ENCODE measurements at regions not wholly inside any gene's neighbourhood (a gene's known extent, or its start where the extent isn't known, plus 50 kb on each side); places are given as distances from the start of the nearest gene placed in this dataset.

DNA sequence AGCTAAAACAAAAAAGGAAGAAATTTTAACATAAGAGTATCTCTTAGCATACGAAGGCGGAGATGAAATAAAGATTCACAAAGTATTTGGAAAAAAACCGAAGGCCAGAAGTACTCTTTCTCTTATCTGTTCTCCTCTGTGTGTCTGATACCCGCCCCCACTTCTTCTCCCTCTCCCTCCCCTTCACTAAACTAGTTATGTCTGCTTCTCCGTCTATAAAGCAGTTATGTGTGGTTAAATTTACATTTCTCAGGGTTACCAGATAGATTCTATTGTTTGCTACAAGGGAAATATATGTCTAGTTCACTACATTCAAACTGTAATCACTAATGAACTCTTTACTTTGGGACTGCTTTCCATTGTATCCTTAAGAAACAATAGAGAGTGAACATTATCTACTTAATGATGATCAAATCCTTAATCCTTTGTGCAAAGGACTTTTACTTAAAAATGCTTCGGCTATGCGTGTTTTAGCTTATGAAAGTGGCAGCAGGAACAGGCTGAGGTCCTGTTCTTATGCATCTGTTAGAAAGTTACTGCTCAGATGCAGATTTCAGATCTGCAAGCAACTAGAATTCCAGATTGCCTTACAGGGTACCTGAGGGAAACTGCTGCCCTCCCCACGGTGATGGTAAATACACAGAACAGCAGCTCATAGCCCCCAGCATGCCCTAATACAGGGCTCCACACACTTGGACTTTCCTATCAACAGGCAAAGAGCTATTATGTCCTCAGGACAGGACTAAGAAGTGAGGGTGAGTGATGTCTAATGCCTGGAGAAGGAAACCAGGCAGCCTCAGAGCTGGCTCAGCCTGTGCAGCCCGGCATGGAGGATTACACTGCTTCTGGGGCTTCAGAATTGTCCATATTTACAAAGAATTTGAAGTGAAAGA lies 273.3 kb downstream of the FZD1 start:
- H3K27ac ChIP-seq (ENCODE audit: extremely low read depth, low read depth, low read length), result no peak overlapping the region
- POLR2A ChIA-PET, result interaction anchor here (0.6 kb wide), 2 partner anchors 24 to 223 kb away, joined by 3 read pairs; no protein-coding TSS in a partner anchor
- DNase-seq (ENCODE audit: extremely low read depth in 1 of 4, low spot score in 3 of 4), result peak in 2 of 4 experiments; percentile 22 to 44
- TF ChIP-seq MIER1 (IDR thresholded peaks at IDR 0.05; ENCODE audit: low read depth) (no peak), NCOR1 (IDR thresholded peaks at IDR 0.05) (0 out of 2 replicates have a peak, but pooled peaks have one; percentile 23), EGR1 (conservative IDR thresholded peaks at IDR 0.05) (peak; percentile 33; the same call in 1 of the 2 replicates), FOXA3 (CRISPR knock-in tag; conservative IDR thresholded peaks at IDR 0.05 in 1 of 2, IDR thresholded peaks at IDR 0.05 in 1 of 2) (no peak), ZNF695 (CRISPR knock-in tag; IDR thresholded peaks at IDR 0.05) (no peak), DPF2 (IDR thresholded peaks at IDR 0.05) (peak; percentile 30; the same call in 1 of the 2 replicates), CREB1 (IDR thresholded peaks at IDR 0.05) (no peak), CREB1 (CRISPR knock-in tag; IDR thresholded peaks at IDR 0.05) (no peak), ARID1B (IDR thresholded peaks at IDR 0.05) (0 out of 2 replicates have a peak, but pooled peaks have one; percentile 26)
- TF ChIP-seq, protein P1, sequence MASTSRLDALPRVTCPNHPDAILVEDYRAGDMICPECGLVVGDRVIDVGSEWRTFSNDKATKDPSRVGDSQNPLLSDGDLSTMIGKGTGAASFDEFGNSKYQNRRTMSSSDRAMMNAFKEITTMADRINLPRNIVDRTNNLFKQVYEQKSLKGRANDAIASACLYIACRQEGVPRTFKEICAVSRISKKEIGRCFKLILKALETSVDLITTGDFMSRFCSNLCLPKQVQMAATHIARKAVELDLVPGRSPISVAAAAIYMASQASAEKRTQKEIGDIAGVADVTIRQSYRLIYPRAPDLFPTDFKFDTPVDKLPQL (IDR thresholded peaks at IDR 0.05; ENCODE audit: extremely low read depth, insufficient read length), result no peak
- TF ChIP-seq, protein P2, sequence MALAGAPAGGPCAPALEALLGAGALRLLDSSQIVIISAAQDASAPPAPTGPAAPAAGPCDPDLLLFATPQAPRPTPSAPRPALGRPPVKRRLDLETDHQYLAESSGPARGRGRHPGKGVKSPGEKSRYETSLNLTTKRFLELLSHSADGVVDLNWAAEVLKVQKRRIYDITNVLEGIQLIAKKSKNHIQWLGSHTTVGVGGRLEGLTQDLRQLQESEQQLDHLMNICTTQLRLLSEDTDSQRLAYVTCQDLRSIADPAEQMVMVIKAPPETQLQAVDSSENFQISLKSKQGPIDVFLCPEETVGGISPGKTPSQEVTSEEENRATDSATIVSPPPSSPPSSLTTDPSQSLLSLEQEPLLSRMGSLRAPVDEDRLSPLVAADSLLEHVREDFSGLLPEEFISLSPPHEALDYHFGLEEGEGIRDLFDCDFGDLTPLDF (CRISPR knock-in tag; IDR thresholded peaks at IDR 0.05), result no peak
- TF ChIP-seq, protein P3, sequence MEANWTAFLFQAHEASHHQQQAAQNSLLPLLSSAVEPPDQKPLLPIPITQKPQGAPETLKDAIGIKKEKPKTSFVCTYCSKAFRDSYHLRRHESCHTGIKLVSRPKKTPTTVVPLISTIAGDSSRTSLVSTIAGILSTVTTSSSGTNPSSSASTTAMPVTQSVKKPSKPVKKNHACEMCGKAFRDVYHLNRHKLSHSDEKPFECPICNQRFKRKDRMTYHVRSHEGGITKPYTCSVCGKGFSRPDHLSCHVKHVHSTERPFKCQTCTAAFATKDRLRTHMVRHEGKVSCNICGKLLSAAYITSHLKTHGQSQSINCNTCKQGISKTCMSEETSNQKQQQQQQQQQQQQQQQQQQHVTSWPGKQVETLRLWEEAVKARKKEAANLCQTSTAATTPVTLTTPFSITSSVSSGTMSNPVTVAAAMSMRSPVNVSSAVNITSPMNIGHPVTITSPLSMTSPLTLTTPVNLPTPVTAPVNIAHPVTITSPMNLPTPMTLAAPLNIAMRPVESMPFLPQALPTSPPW (CRISPR knock-in tag; IDR thresholded peaks at IDR 0.05), result peak; percentile 42; the same call in 1 of the 2 replicates
- TF ChIP-seq, protein P4, sequence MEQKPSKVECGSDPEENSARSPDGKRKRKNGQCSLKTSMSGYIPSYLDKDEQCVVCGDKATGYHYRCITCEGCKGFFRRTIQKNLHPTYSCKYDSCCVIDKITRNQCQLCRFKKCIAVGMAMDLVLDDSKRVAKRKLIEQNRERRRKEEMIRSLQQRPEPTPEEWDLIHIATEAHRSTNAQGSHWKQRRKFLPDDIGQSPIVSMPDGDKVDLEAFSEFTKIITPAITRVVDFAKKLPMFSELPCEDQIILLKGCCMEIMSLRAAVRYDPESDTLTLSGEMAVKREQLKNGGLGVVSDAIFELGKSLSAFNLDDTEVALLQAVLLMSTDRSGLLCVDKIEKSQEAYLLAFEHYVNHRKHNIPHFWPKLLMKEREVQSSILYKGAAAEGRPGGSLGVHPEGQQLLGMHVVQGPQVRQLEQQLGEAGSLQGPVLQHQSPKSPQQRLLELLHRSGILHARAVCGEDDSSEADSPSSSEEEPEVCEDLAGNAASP (IDR thresholded peaks at IDR 0.05), result 0 out of 2 replicates have a peak, but pooled peaks have one; percentile 27
- TF ChIP-seq, protein P5, sequence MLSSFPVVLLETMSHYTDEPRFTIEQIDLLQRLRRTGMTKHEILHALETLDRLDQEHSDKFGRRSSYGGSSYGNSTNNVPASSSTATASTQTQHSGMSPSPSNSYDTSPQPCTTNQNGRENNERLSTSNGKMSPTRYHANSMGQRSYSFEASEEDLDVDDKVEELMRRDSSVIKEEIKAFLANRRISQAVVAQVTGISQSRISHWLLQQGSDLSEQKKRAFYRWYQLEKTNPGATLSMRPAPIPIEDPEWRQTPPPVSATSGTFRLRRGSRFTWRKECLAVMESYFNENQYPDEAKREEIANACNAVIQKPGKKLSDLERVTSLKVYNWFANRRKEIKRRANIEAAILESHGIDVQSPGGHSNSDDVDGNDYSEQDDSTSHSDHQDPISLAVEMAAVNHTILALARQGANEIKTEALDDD (IDR thresholded peaks at IDR 0.05), result peak; percentile 87
- H3K4me3 ChIP-seq, result no peak overlapping the region
- no peaks in the 10 kb centered on the region for H3K36me3 ChIP-seq (ENCODE audit: control insufficient read depth, insufficient read depth, low read length)
- no peak overlapping the region for H2AFZ ChIP-seq (ENCODE audit: low read depth, low read length)
- H4K20me1 ChIP-seq (replicated peaks; ENCODE audit: control insufficient read depth, insufficient read depth, low read length), result no peaks in the 10 kb centered on the region
- peak; percentile 78 for ATAC-seq
- no TSS peak for BruUV-seq (replicated peaks)
- no peak overlapping the region for H3K9ac ChIP-seq (ENCODE audit: insufficient read depth in 1 of 2, low read depth in 2 of 2, low read length in 2 of 2)
- H3K79me2 ChIP-seq (ENCODE audit: control insufficient read depth, insufficient read depth, low read length), result no peaks in the 10 kb centered on the region
- H3K27me3 ChIP-seq (ENCODE audit: control insufficient read depth in 2 of 2, insufficient read depth in 2 of 2, low read length in 2 of 2), result peaks cover 0 to 4% of the 10 kb centered on the region in 2 experiments; a peak in 1 of 5 replicates
- CTCF ChIA-PET (ENCODE audit: low intra/inter-chr PET ratio), result no interaction called here
- no peaks in the 10 kb centered on the region for H3K4me1 ChIP-seq (replicated peaks in 1 of 2; ENCODE audit: control insufficient read depth in 2 of 2, insufficient read depth in 2 of 2, low read length in 2 of 2)
- H3K4me2 ChIP-seq (ENCODE audit: insufficient read depth, low read length), result no peak overlapping the region
- in situ Hi-C loops (cut with MboI), result no loop called here
- intact Hi-C loops (cut with micrococcal nuclease), result no loop called here
- WGBS (ENCODE audit: insufficient coverage, low coverage, missing lambda C conversion rate), result 0% methylated on average over 9 of the region's 9 CpGs
- FAIRE-seq, result peak; percentile 29
- no peaks in the 10 kb centered on the region for H3K9me1 ChIP-seq (ENCODE audit: control insufficient read depth, insufficient read depth, low read length)
- no peaks in the 10 kb centered on the region for H3K9me3 ChIP-seq (replicated peaks; ENCODE audit: control insufficient read depth, insufficient read depth, low read depth, low read length)
